Activated CD8-positive, alpha-beta memory T cell treated with anti-CD3 and anti-CD28 coated beads for 24 hours (primary cell): ENCODE measurements at regions not wholly inside any gene's neighbourhood (a gene's known extent, or its start where the extent isn't known, plus 50 kb on each side); places are given as distances from the start of the nearest gene placed in this dataset.

Source experiments
- DNase-seq: peaks from one replicate; pipeline ENCODE4 v3.0.0-alpha.2; 2020

GRCh38 chr3:111481551-111481950 is 60.4 kb upstream of the CD96 start:
- DNase-seq, result no peak

GRCh38 chr3:111482574-111482973 is 59.4 kb upstream of the CD96 start:
- DNase-seq, result no peak

- DNase-seq, result no peak
Observed at GRCh38 chr3:111485086-111485485, 56.9 kb upstream of the CD96 start.
